H1 (cell line): ENCODE measurements at regions not wholly inside any gene's neighbourhood (a gene's known extent, or its start where the extent isn't known, plus 50 kb on each side); places are given as distances from the start of the nearest gene placed in this dataset.

Experiments
- CTCF ChIA-PET: fragments of 300-600 bp; sonication (Branson Sonifier 250); formaldehyde crosslinking; loops from one replicate; lab custom pipeline; 2021; ENCODE audit not compliant: partially characterized antibody; lab: Charles Lee
- POLR2A ChIA-PET: fragments of 300-600 bp; sonication (Branson Sonifier 250); formaldehyde crosslinking; loops from one replicate; lab custom pipeline; 2021; ENCODE audit warnings: inconsistent platforms; ENCODE audit not compliant: partially characterized antibody; lab: Charles Lee
- DNase-seq, 2 experiments: peaks; one replicate each; pipeline versions ENCODE4 v3.0.0 to v3.0.0-alpha.2; 2010 to 2022; ENCODE audit warnings: low spot score in 2 of 2, low read depth in 1 of 2, mixed read lengths in 1 of 2
- FAIRE-seq: peaks from 2 replicates; lab custom pipeline; 2011; peaks lifted over from hg19 to GRCh38; lab: Jason Lieb, UNC
- H2AFZ ChIP-seq: 2 replicates; pipeline ENCODE4 v1.8.1; 2012; ENCODE audit warnings: low read length, inconsistent platforms
- H2AK5ac ChIP-seq: 2 replicates; pipeline ENCODE4 v1.6.1; 2013; ENCODE audit warnings: low read depth, low read length
- H2BK120ac ChIP-seq: replicated peaks from 2 replicates; pipeline ENCODE3; 2013; ENCODE audit warnings: low read depth, low read length, inconsistent platforms
- H2BK12ac ChIP-seq: 2 replicates; pipeline ENCODE4 v1.6.1; 2013; ENCODE audit warnings: low read depth, low read length
- H2BK15ac ChIP-seq: 2 replicates; pipeline ENCODE4 v1.6.1; 2013; ENCODE audit warnings: low read length
- H2BK20ac ChIP-seq: 2 replicates; pipeline ENCODE4 v1.6.1; 2013; ENCODE audit warnings: low read length
- H2BK5ac ChIP-seq: 2 replicates; pipeline ENCODE4 v1.6.1; 2013; ENCODE audit warnings: low read depth, low read length
- H3K14ac ChIP-seq: 2 replicates; pipeline ENCODE4 v1.6.1; 2013; ENCODE audit warnings: inconsistent platforms; ENCODE audit not compliant: insufficient read length
- H3K18ac ChIP-seq: 2 replicates; pipeline ENCODE4 v1.6.1; 2013; ENCODE audit warnings: low read length; ENCODE audit errors: extremely low read depth
- H3K23ac ChIP-seq: 2 replicates; pipeline ENCODE4 v1.6.1; 2013; ENCODE audit warnings: inconsistent platforms; ENCODE audit not compliant: insufficient read length
- H3K23me2 ChIP-seq: 2 replicates; pipeline ENCODE4 v1.6.1; 2013; ENCODE audit warnings: low read depth, low read length
- H3K27ac ChIP-seq: 2 replicates; pipeline ENCODE4 v1.6.1; 2011; ENCODE audit warnings: low read depth, low read length, inconsistent platforms
- H3K27me3 ChIP-seq, 4 experiments: replicated peaks in 1 of 4; 1 replicate in 1 of 4; 2 replicates in 3 of 4; pipeline versions ENCODE4 v1.6.1 to v1.8.1; 2011 to 2013; ENCODE audit warnings: low read length in 3 of 4, mild to moderate bottlenecking in 3 of 4, inconsistent platforms in 2 of 4, mixed read lengths in 2 of 4, moderate library complexity in 1 of 4; ENCODE audit not compliant: control insufficient read depth in 3 of 4, insufficient read depth in 3 of 4; ENCODE audit errors: extremely low read depth in 1 of 4
- H3K36me3 ChIP-seq, 4 experiments: 2 replicates each; pipeline versions ENCODE4 v1.6.1 to v1.8.1; 2011 to 2013; ENCODE audit warnings: mild to moderate bottlenecking in 4 of 4, low read length in 3 of 4, moderate library complexity in 2 of 4, control low read depth in 1 of 4, inconsistent platforms in 1 of 4; ENCODE audit not compliant: insufficient read depth in 4 of 4, control insufficient read depth in 2 of 4
- H3K4ac ChIP-seq: replicated peaks from 2 replicates; pipeline ENCODE3; 2013; ENCODE audit warnings: low read length, low read depth, mixed read lengths, inconsistent platforms; ENCODE audit not compliant: insufficient read length
- H3K4me1 ChIP-seq, 4 experiments: replicated peaks in 1 of 4; 1 replicate in 1 of 4; 2 replicates in 3 of 4; pipeline versions ENCODE4 v1.6.1 to v1.8.1; 2011 to 2013; ENCODE audit warnings: low read length in 3 of 4, inconsistent platforms in 2 of 4, mixed read lengths in 1 of 4; ENCODE audit not compliant: insufficient read depth in 4 of 4, control insufficient read depth in 3 of 4
- H3K4me2 ChIP-seq, 2 experiments: 2 replicates each; pipeline versions ENCODE4 v1.6.1 to v1.8.1; 2011 to 2013; ENCODE audit warnings: low read depth in 2 of 2, low read length in 2 of 2, control low read depth in 1 of 2, inconsistent platforms in 1 of 2, mild to moderate bottlenecking in 1 of 2; ENCODE audit not compliant: insufficient read depth in 1 of 2
- H3K4me3 ChIP-seq, 4 experiments: fragments of 200-600, 300-600 bp in 1 of 4; sonication (generic), shearing (Covaris generic), sonication (Bioruptor Twin) in 1 of 4; 2 replicates each; pipeline versions ENCODE4 v1.5.1 to v1.8.1; 2011 to 2016; ENCODE audit warnings: low read length in 4 of 4, low read depth in 3 of 4, control low read depth in 2 of 4, inconsistent platforms in 2 of 4, mild to moderate bottlenecking in 2 of 4, mixed read lengths in 1 of 4, moderate library complexity in 1 of 4; ENCODE audit not compliant: insufficient read depth in 2 of 4; ENCODE audit errors: extremely low read depth in 1 of 4
- H3K56ac ChIP-seq: replicated peaks from 2 replicates; pipeline ENCODE3; 2013; ENCODE audit warnings: low read depth, mild to moderate bottlenecking, mixed read lengths, low read length, inconsistent platforms; ENCODE audit not compliant: insufficient read length
- H3K79me1 ChIP-seq: 2 replicates; pipeline ENCODE4 v1.6.1; 2013; ENCODE audit warnings: low read depth, low read length, control low read depth
- H3K79me2 ChIP-seq, 2 experiments: 2 replicates each; pipeline versions ENCODE4 v1.6.1 to v1.8.1; 2012 to 2013; ENCODE audit warnings: low read length in 2 of 2, mild to moderate bottlenecking in 2 of 2, inconsistent platforms in 1 of 2; ENCODE audit not compliant: insufficient read depth in 2 of 2, control insufficient read depth in 1 of 2
- H3K9ac ChIP-seq, 4 experiments: replicated peaks in 1 of 4; 1 replicate in 1 of 4; 2 replicates in 3 of 4; pipeline versions ENCODE4 v1.6.1 to v1.8.1; 2011 to 2013; ENCODE audit warnings: low read depth in 3 of 4, low read length in 3 of 4, control low read depth in 2 of 4, mild to moderate bottlenecking in 2 of 4, moderate library complexity in 2 of 4, inconsistent platforms in 1 of 4; ENCODE audit errors: extremely low read depth in 1 of 4
- H3K9me3 ChIP-seq, 2 experiments: 2 replicates each; pipeline versions ENCODE4 v1.6.1 to v1.8.1; 2012 to 2013; ENCODE audit warnings: mild to moderate bottlenecking in 2 of 2, moderate library complexity in 2 of 2, control low read depth in 1 of 2, inconsistent platforms in 1 of 2, low read depth in 1 of 2, low read length in 1 of 2, mixed read lengths in 1 of 2; ENCODE audit not compliant: insufficient read depth in 2 of 2
- H4K20me1 ChIP-seq, 2 experiments: replicated peaks in 1 of 2; 2 replicates each; pipeline versions ENCODE3 to v1.8.1; 2011 to 2013; ENCODE audit warnings: inconsistent platforms in 2 of 2, low read length in 2 of 2, mild to moderate bottlenecking in 1 of 2; ENCODE audit not compliant: insufficient read depth in 2 of 2, control insufficient read depth in 1 of 2
- H4K5ac ChIP-seq: 2 replicates; pipeline ENCODE4 v1.6.1; 2013; ENCODE audit warnings: low read length, low read depth, mixed read lengths, inconsistent platforms; ENCODE audit not compliant: insufficient read length
- H4K8ac ChIP-seq: 2 replicates; pipeline ENCODE4 v1.8.0; 2013; ENCODE audit warnings: mild to moderate bottlenecking, moderate library complexity, low read length, inconsistent platforms; ENCODE audit not compliant: insufficient read depth; ENCODE audit errors: extremely low read depth
- H4K91ac ChIP-seq: replicated peaks from 2 replicates; pipeline ENCODE3; 2013; ENCODE audit warnings: low read length, mixed read lengths, inconsistent platforms; ENCODE audit not compliant: insufficient read length
- CTBP2 ChIP-seq: IDR thresholded peaks from 2 replicates; pipeline ENCODE4 v1.7.0; 2011; ENCODE audit warnings: borderline replicate concordance, mild to moderate bottlenecking, moderate library complexity, mixed read lengths, low read length; ENCODE audit not compliant: insufficient read depth, insufficient read length
- E2F6 ChIP-seq: IDR thresholded peaks from 2 replicates; pipeline ENCODE4 v1.6.1; 2012; ENCODE audit warnings: inconsistent platforms
- KDM4A ChIP-seq: IDR thresholded peaks from one replicate; pipeline ENCODE4 v1.7.1; 2012; ENCODE audit warnings: low read depth, mild to moderate bottlenecking, moderate library complexity, low read length, inconsistent platforms; ENCODE audit not compliant: severe bottlenecking
- NRF1 ChIP-seq: IDR thresholded peaks from 2 replicates; pipeline ENCODE4 v1.6.1; 2011; ENCODE audit warnings: mild to moderate bottlenecking, low read depth, low read length, improper control_type of control experiment
- SUZ12 ChIP-seq: fragments of 200-600 bp; sonication (generic); IDR thresholded peaks from 2 replicates; pipeline ENCODE4 v1.6.1; 2012; ENCODE audit warnings: mild to moderate bottlenecking, inconsistent platforms, low read length, moderate library complexity, mixed read lengths
- WGBS, 2 experiments: shearing (Covaris generic) in 1 of 2; methylation state at CpG; one replicate each; pipeline versions ENCODE4 v1.1.6 to v1.1.7; 2013 to 2015; ENCODE audit warnings: low lambda C conversion rate in 2 of 2, mixed read lengths in 2 of 2, inconsistent platforms in 1 of 2, low coverage in 1 of 2, missing lambda C conversion rate in 1 of 2; ENCODE audit not compliant: insufficient replicate concordance in 2 of 2, insufficient coverage in 1 of 2, insufficient read length in 1 of 2; ENCODE audit errors: extremely low coverage in 1 of 2, missing lambda C conversion rate in 1 of 2; 5-methylcytosine and 5-hydroxymethylcytosine counted together

- DNase-seq (no peak), FAIRE-seq (no peak)
- Histone ChIP-seq H2BK15ac (no peak overlapping the region; the same call in 1 of the 2 replicates), H3K79me1 (no peaks in the 10 kb centered on the region), H3K4me3 (peak overlapping the region in 3 of 4 experiments; percentile 78 to 86 (median 82); a peak in 7 of 8 replicates), H4K20me1 (no peaks in the 10 kb centered on the region), H3K27me3 (peaks cover 3 to 21% (median 20%) of the 10 kb centered on the region in 4 experiments), H3K4me1 (peaks cover 0 to 5% (median 3%) of the 10 kb centered on the region in 4 experiments; a peak in 2 of 7 replicates), H3K56ac (no peak overlapping the region), H3K9me3 (no peaks in the 10 kb centered on the region), H3K9ac (no peak overlapping the region), H4K5ac (no peak overlapping the region), H4K91ac (no peak overlapping the region), H3K23ac (no peak overlapping the region), H2AFZ (no peak overlapping the region; the same call in 1 of the 2 replicates), H2AK5ac (no peak overlapping the region), H3K14ac (no peak overlapping the region), H2BK120ac (no peak overlapping the region), H3K23me2 (peaks cover 4% of the 10 kb centered on the region; the same call in 1 of the 2 replicates), H3K4ac (no peak overlapping the region), H4K8ac (no peak overlapping the region), H2BK5ac (no peak overlapping the region), H3K79me2 (no peaks in the 10 kb centered on the region), H3K4me2 (peak overlapping the region; percentile 87 to 91), H2BK20ac (no peak overlapping the region), H3K18ac (no peak overlapping the region), H2BK12ac (peak overlapping the region; percentile 11; the same call in 1 of the 2 replicates), H3K27ac (no peak overlapping the region), H3K36me3 (no peaks in the 10 kb centered on the region)
- TF ChIP-seq E2F6 = peak; percentile 66; the same call in 1 of the 2 replicates
- TF ChIP-seq NRF1 = no peak
- 0 out of 2 replicates have a peak, but pooled peaks have one; percentile 4 for TF ChIP-seq SUZ12
- no peak for TF ChIP-seq KDM4A
- TF ChIP-seq CTBP2 = peak; percentile 1
- 52% methylated on average over 20 of the region's 21 CpGs; no CpG with 5 or more reads in 1 of the 2 experiments for WGBS, 2 experiments
- ChIA-PET CTCF (interaction anchor here (0.7 kb wide), 1 partner anchor 42 kb away, joined by 3 read pairs; no protein-coding TSS in a partner anchor), POLR2A (no interaction called here)
Observed at GRCh38 chr13:33349288-33349985, 63.9 kb upstream of the STARD13 start.
